Stomach (tissue), 8 donors: ENCODE measurements at regions not wholly inside any gene's neighbourhood (a gene's known extent, or its start where the extent isn't known, plus 50 kb on each side); places are given as distances from the start of the nearest gene placed in this dataset.
A peak's percentile ranks its signal among the peaks of the same experiment; 100 is the strongest.
"Not testable (repeated sequence)": the region's sequence is repeated elsewhere in the genome, so short reads cannot be mapped to it uniquely, and the experiment has no call there.

ENCODE experiments used
- DNase-seq, 2 donors: peaks; one replicate each; pipeline versions ENCODE4 v3.0.0 to v3.0.0-alpha.2; 2013 to 2019
- H3K27ac ChIP-seq, 5 donors: fragments of 200-600 bp in 4 of 5; sonication (generic) in 4 of 5; one replicate each; pipeline ENCODE4 v1.5.1; 2013 to 2019; ENCODE audit warnings: mild to moderate bottlenecking in 1 of 5, moderate library complexity in 1 of 5
- H3K27me3 ChIP-seq, 3 donors: fragments of 200-600 bp; sonication (generic); one replicate each; pipeline ENCODE4 v1.5.1; 2017 to 2019; ENCODE audit warnings: mixed run types in 1 of 3
- H3K36me3 ChIP-seq, 4 donors: fragments of 200-600 bp; sonication (generic); 1 replicate in 3 of 4; 2 replicates in 1 of 4; pipeline ENCODE4 v1.5.1; 2016 to 2019
- H3K4me1 ChIP-seq, 4 donors: fragments of 200-600 bp; sonication (generic); one replicate each; pipeline ENCODE4 v1.5.1; 2016 to 2019
- H3K4me3 ChIP-seq, 4 donors: fragments of 200-600 bp; sonication (generic) in 3 of 4; one replicate each; pipeline ENCODE4 v1.5.1; 2016 to 2019; ENCODE audit warnings: mild to moderate bottlenecking in 1 of 4
- H3K9me3 ChIP-seq, 4 donors: fragments of 200-600 bp; sonication (generic); one replicate each; pipeline ENCODE4 v1.5.1; 2016 to 2019
- CTCF ChIP-seq, 7 experiments: fragments of 450-650 bp in 4 of 7; fragments of 200-600 bp in 3 of 7; sonication (generic) in 3 of 7; IDR thresholded peaks; one replicate each; pipeline ENCODE4 v1.5.1; 2016 to 2019; ENCODE audit warnings: antibody characterized with exemption in 7 of 7, control low read depth in 2 of 7, mild to moderate bottlenecking in 1 of 7
- EP300 ChIP-seq: sonication (generic); formaldehyde crosslinking; IDR thresholded peaks from one replicate; pipeline ENCODE4 v1.6.1; 2017; ENCODE audit warnings: antibody characterized with exemption
- POLR2A ChIP-seq, 4 donors: fragments of 450-650 bp; IDR thresholded peaks; one replicate each; pipeline ENCODE4 v1.6.1; 2016; ENCODE audit warnings: antibody characterized with exemption in 4 of 4, control low read depth in 2 of 4, mild to moderate bottlenecking in 1 of 4, moderate library complexity in 1 of 4
- POLR2AphosphoS5 ChIP-seq, 3 donors: sonication (generic); formaldehyde crosslinking; IDR thresholded peaks; one replicate each; pipeline ENCODE4 v1.6.1; 2016; ENCODE audit warnings: antibody characterized with exemption in 3 of 3
- WGBS, 5 donors: extraction: QIAGEN DNeasy Blood & Tissue Kit in 3 of 5; methylation state at CpG; one replicate each; pipeline versions ENCODE4 v1.1.5 to v1.1.7; 2013 to 2018; 5-methylcytosine and 5-hydroxymethylcytosine counted together
- intact Hi-C: fragments of 100-400 bp; cut with DNase I; formaldehyde crosslinking; loops from one replicate; pipeline ENCODE4 v1.15.1; 2023; ENCODE audit warnings: low total_unique reads
- donor health status: healthy with polysubstance abuse.
- donor health status: Bipolar disorder and iron deficiency.
- donor health status: healthy.

DNA sequence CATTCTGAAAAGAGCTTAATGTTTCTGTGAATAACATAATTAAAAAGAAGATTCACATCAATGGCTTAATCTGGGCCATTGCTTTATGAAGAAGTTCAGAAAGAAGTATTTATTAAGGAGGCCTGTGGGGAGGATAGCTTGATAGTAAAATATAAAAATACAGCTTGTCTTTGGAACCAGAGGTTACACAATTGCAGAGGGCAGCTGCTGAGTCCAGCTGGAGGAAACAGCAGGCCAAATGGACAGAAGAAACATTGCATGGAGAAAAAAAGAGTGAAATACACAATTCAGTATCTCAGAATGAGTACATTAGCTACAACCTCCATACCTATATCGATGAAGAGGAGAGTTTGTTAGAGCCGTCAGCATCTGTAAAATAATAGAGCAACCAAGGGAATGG, 148.0 kb upstream of the NPY2R start:
- Histone ChIP-seq H3K27me3 (no peaks in the 10 kb centered on the region), H3K27ac (no peak overlapping the region), H3K9me3 (no peaks in the 10 kb centered on the region), H3K4me3 (no peak overlapping the region), H3K4me1 (peaks cover 0 to 9% (median 2%) of the 10 kb centered on the region in 4 donors), H3K36me3 (no peaks in the 10 kb centered on the region)
- intact Hi-C loops = no loop called here
- DNase-seq = peak in 1 of 2 donors; percentile 21
- WGBS, 5 donors = 79 to 88% (median 85%) methylated on average over 2 of the region's 2 CpGs
- no peak for TF ChIP-seq POLR2AphosphoS5 (IDR thresholded peaks at IDR 0.05)
- no peak for TF ChIP-seq EP300
- no peak for TF ChIP-seq CTCF (IDR thresholded peaks at IDR 0.05)
- TF ChIP-seq POLR2A (IDR thresholded peaks at IDR 0.05) = no peak

GRCh38 chr4:155060873-155061272, 147.6 kb upstream of the NPY2R start:
- WGBS, 5 donors = 81 to 85% (median 82%) methylated on average over 1 of the region's 1 CpG
- TF ChIP-seq POLR2AphosphoS5 (IDR thresholded peaks at IDR 0.05) = no peak
- TF ChIP-seq POLR2A (IDR thresholded peaks at IDR 0.05) = no peak
- TF ChIP-seq CTCF (IDR thresholded peaks at IDR 0.05) = no peak
- no peak for TF ChIP-seq EP300
- DNase-seq = no peak
- Histone ChIP-seq H3K36me3 (no peaks in the 10 kb centered on the region), H3K4me1 (peaks cover 0 to 9% (median 2%) of the 10 kb centered on the region in 4 donors), H3K9me3 (no peaks in the 10 kb centered on the region), H3K27ac (no peak overlapping the region), H3K4me3 (no peak overlapping the region), H3K27me3 (no peaks in the 10 kb centered on the region)
- intact Hi-C loops = no loop called here

- Histone ChIP-seq H3K4me1 (peaks cover 0 to 9% (median 2%) of the 10 kb centered on the region in 4 donors), H3K27me3 (no peaks in the 10 kb centered on the region), H3K27ac (no peak overlapping the region), H3K4me3 (no peak overlapping the region), H3K9me3 (no peaks in the 10 kb centered on the region), H3K36me3 (no peaks in the 10 kb centered on the region)
- DNase-seq = peak in 1 of 2 donors; percentile 54
- intact Hi-C loops = no loop called here
- TF ChIP-seq CTCF (IDR thresholded peaks at IDR 0.05) (no peak), POLR2AphosphoS5 (IDR thresholded peaks at IDR 0.05) (peak in 1 of 3 donors; percentile 45)
Measured at GRCh38 chr4:155062948-155063347, 145.5 kb upstream of the NPY2R start.

GRCh38 chr4:155064934-155065333, 143.5 kb upstream of the NPY2R start:
- DNase-seq, H3K27me3 ChIP-seq, H3K4me1 ChIP-seq, H3K36me3 ChIP-seq, H3K27ac ChIP-seq, H3K4me3 ChIP-seq, H3K9me3 ChIP-seq, intact Hi-C loops: not testable (repeated sequence)
- WGBS, 5 donors = 93 to 98% (median 95%) methylated on average over 7 of the region's 7 CpGs

GRCh38 chr4:155066871-155067270, 141.6 kb upstream of the NPY2R start:
- intact Hi-C loops = no loop called here

More at GRCh38 chr4:155066871-155067270, 141.6 kb upstream of the NPY2R start:
- peaks cover 0 to 9% (median 2%) of the 10 kb centered on the region in 4 donors for H3K4me1 ChIP-seq
- no peak overlapping the region for H3K4me3 ChIP-seq
- H3K27ac ChIP-seq = no peak overlapping the region
- H3K36me3 ChIP-seq = no peaks in the 10 kb centered on the region
- no peaks in the 10 kb centered on the region for H3K27me3 ChIP-seq
- no peak for DNase-seq
- H3K9me3 ChIP-seq = no peaks in the 10 kb centered on the region
- TF ChIP-seq EP300 (no peak), POLR2AphosphoS5 (IDR thresholded peaks at IDR 0.05) (no peak), POLR2A (IDR thresholded peaks at IDR 0.05) (no peak), CTCF (IDR thresholded peaks at IDR 0.05) (no peak)
